Adrenal gland (tissue), 5 donors: ENCODE measurements at regions not wholly inside any gene's neighbourhood (a gene's known extent, or its start where the extent isn't known, plus 50 kb on each side); places are given as distances from the start of the nearest gene placed in this dataset.

ENCODE experiments used
- POLR2A ChIP-seq, 2 donors: fragments of 450-650 bp; IDR thresholded peaks; one replicate each; pipeline ENCODE4 v1.6.1; 2017; ENCODE audit warnings: antibody characterized with exemption in 2 of 2, mild to moderate bottlenecking in 2 of 2, moderate library complexity in 1 of 2
- TF ChIP-seq, protein P1 (sequence below), 6 experiments: fragments of 450-650 bp in 4 of 6; fragments of 200-600 bp in 2 of 6; sonication (generic) in 1 of 6; IDR thresholded peaks; 1 replicate in 5 of 6; 2 replicates in 1 of 6; pipeline versions ENCODE4 v1.5.1 to v1.8.0; 2016 to 2021; ENCODE audit warnings: antibody characterized with exemption in 6 of 6, mild to moderate bottlenecking in 2 of 6, moderate library complexity in 1 of 6
- donor health status: DM: no; HTN: no; CAD: no.

DNA sequence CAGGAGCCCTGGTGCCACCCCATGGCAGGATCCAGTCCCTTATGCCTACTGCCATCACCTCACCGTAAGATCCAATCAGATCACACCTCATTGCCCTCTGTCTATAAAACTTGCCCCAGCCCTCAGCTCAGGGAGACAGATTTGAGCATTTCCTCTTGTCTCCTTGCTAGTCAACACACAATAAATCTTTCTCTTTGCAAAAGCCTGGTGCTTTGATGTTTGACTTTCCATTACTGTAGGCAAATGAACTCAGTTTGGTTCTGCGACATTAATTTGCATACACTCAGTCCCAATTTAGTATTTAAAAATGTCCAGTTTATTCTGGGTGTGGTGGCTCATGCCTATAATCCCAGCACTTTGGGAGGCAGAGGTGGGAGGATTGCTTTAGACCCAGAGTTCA is 188.4 kb downstream of the AEBP2 start:
- TF ChIP-seq, protein P1, sequence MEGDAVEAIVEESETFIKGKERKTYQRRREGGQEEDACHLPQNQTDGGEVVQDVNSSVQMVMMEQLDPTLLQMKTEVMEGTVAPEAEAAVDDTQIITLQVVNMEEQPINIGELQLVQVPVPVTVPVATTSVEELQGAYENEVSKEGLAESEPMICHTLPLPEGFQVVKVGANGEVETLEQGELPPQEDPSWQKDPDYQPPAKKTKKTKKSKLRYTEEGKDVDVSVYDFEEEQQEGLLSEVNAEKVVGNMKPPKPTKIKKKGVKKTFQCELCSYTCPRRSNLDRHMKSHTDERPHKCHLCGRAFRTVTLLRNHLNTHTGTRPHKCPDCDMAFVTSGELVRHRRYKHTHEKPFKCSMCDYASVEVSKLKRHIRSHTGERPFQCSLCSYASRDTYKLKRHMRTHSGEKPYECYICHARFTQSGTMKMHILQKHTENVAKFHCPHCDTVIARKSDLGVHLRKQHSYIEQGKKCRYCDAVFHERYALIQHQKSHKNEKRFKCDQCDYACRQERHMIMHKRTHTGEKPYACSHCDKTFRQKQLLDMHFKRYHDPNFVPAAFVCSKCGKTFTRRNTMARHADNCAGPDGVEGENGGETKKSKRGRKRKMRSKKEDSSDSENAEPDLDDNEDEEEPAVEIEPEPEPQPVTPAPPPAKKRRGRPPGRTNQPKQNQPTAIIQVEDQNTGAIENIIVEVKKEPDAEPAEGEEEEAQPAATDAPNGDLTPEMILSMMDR (IDR thresholded peaks at IDR 0.05), result no peak
- TF ChIP-seq POLR2A (IDR thresholded peaks at IDR 0.05), result no peak
